ENCODE measurements at regions not wholly inside any gene's neighbourhood (a gene's known extent, or its start where the extent isn't known, plus 50 kb on each side); places are given as distances from the start of the nearest gene placed in this dataset.
A peak's percentile ranks its signal among the peaks of the same experiment; 100 is the strongest.

- Mint-ChIP-seq H3K27me3 (peaks cover 14% of the 10 kb centered on the region), H3K9me3 (peaks cover 14% of the 10 kb centered on the region), H3K27ac (ENCODE audit: low read depth) (no peak overlapping the region), H3K4me1 (no peaks in the 10 kb centered on the region), H3K36me3 (ENCODE audit: insufficient read depth) (peaks cover 2% of the 10 kb centered on the region), H3K4me3 (no peak overlapping the region)
- no peak for ATAC-seq (replicated peaks; ENCODE audit: extremely low read depth, poor library complexity, severe bottlenecking)
- no peak for DNase-seq (ENCODE audit: low spot score in 2 of 2)
These were observed 243.1 kb downstream of the CDH26 start for GRCh38 chr20:60201198-60201835.

GRCh38 chr20:60202046-60202445 is 243.8 kb downstream of the CDH26 start:
- no peak for DNase-seq (ENCODE audit: low spot score in 2 of 2)
- H3K9me3 Mint-ChIP-seq, result peaks cover 14% of the 10 kb centered on the region
- H3K27me3 Mint-ChIP-seq, result peaks cover 14% of the 10 kb centered on the region
- no peak overlapping the region for H3K4me3 Mint-ChIP-seq
- peaks cover 2% of the 10 kb centered on the region for H3K36me3 Mint-ChIP-seq (ENCODE audit: insufficient read depth)
- no peak for ATAC-seq (replicated peaks; ENCODE audit: extremely low read depth, poor library complexity, severe bottlenecking)
- no peaks in the 10 kb centered on the region for H3K4me1 Mint-ChIP-seq
- no peak overlapping the region for H3K27ac Mint-ChIP-seq (ENCODE audit: low read depth)

- Mint-ChIP-seq H3K36me3 (ENCODE audit: insufficient read depth) (peaks cover 2% of the 10 kb centered on the region), H3K27ac (ENCODE audit: low read depth) (no peak overlapping the region), H3K4me3 (no peak overlapping the region), H3K27me3 (peaks cover 7% of the 10 kb centered on the region), H3K9me3 (peaks cover 10% of the 10 kb centered on the region), H3K4me1 (no peaks in the 10 kb centered on the region)
- no peak for DNase-seq (ENCODE audit: low spot score in 2 of 2)
- ATAC-seq (replicated peaks; ENCODE audit: extremely low read depth, poor library complexity, severe bottlenecking), result no peak
These were observed 245.2 kb downstream of the CDH26 start for GRCh38 chr20:60203451-60203850.

GRCh38 chr20:60204601-60205000 is 246.4 kb downstream of the CDH26 start:
- Mint-ChIP-seq H3K27me3 (no peaks in the 10 kb centered on the region), H3K9me3 (no peaks in the 10 kb centered on the region), H3K4me3 (no peak overlapping the region), H3K27ac (ENCODE audit: low read depth) (no peak overlapping the region), H3K4me1 (no peaks in the 10 kb centered on the region), H3K36me3 (ENCODE audit: insufficient read depth) (no peaks in the 10 kb centered on the region)
- DNase-seq (ENCODE audit: low spot score in 2 of 2), result no peak
- ATAC-seq (replicated peaks; ENCODE audit: extremely low read depth, poor library complexity, severe bottlenecking), result no peak

- no peaks in the 10 kb centered on the region for H3K36me3 Mint-ChIP-seq (ENCODE audit: insufficient read depth)
- no peaks in the 10 kb centered on the region for H3K9me3 Mint-ChIP-seq
- ATAC-seq (replicated peaks; ENCODE audit: extremely low read depth, poor library complexity, severe bottlenecking), result no peak
- no peaks in the 10 kb centered on the region for H3K27me3 Mint-ChIP-seq
- DNase-seq (ENCODE audit: low spot score in 2 of 2), result no peak
- H3K27ac Mint-ChIP-seq (ENCODE audit: low read depth), result no peak overlapping the region
- H3K4me3 Mint-ChIP-seq, result no peak overlapping the region
- H3K4me1 Mint-ChIP-seq, result no peaks in the 10 kb centered on the region
These were observed 248.0 kb downstream of the CDH26 start for GRCh38 chr20:60206259-60206658.

- no peaks in the 10 kb centered on the region for H3K9me3 Mint-ChIP-seq
- no peaks in the 10 kb centered on the region for H3K27me3 Mint-ChIP-seq
- no peak overlapping the region for H3K4me3 Mint-ChIP-seq
- no peak overlapping the region for H3K27ac Mint-ChIP-seq (ENCODE audit: low read depth)
- ATAC-seq (replicated peaks; ENCODE audit: extremely low read depth, poor library complexity, severe bottlenecking) (no peak), DNase-seq (ENCODE audit: low spot score in 2 of 2) (no peak)
- no peaks in the 10 kb centered on the region for H3K4me1 Mint-ChIP-seq
- no peaks in the 10 kb centered on the region for H3K36me3 Mint-ChIP-seq (ENCODE audit: insufficient read depth)
These were observed 250.8 kb downstream of the CDH26 start for GRCh38 chr20:60209048-60209447.

- Mint-ChIP-seq H3K36me3 (ENCODE audit: insufficient read depth) (no peaks in the 10 kb centered on the region), H3K4me3 (no peak overlapping the region), H3K4me1 (no peaks in the 10 kb centered on the region), H3K9me3 (no peaks in the 10 kb centered on the region), H3K27ac (ENCODE audit: low read depth) (no peak overlapping the region), H3K27me3 (no peaks in the 10 kb centered on the region)
- peak; percentile 62 for ATAC-seq (replicated peaks; ENCODE audit: extremely low read depth, poor library complexity, severe bottlenecking)
- DNase-seq (ENCODE audit: low spot score in 2 of 2), result peak; percentile 10 to 41
These were observed 252.8 kb downstream of the CDH26 start for GRCh38 chr20:60210779-60211617.

GRCh38 chr20:60211618-60212463 is 253.6 kb downstream of the CDH26 start:
- no peak overlapping the region for H3K4me3 Mint-ChIP-seq
- no peaks in the 10 kb centered on the region for H3K36me3 Mint-ChIP-seq (ENCODE audit: insufficient read depth)
- ATAC-seq (replicated peaks; ENCODE audit: extremely low read depth, poor library complexity, severe bottlenecking) (no peak), DNase-seq (ENCODE audit: low spot score in 2 of 2) (no peak)
- H3K27me3 Mint-ChIP-seq, result no peaks in the 10 kb centered on the region
- H3K4me1 Mint-ChIP-seq, result no peaks in the 10 kb centered on the region
- no peak overlapping the region for H3K27ac Mint-ChIP-seq (ENCODE audit: low read depth)
- H3K9me3 Mint-ChIP-seq, result no peaks in the 10 kb centered on the region

- ATAC-seq (replicated peaks; ENCODE audit: extremely low read depth, poor library complexity, severe bottlenecking) (no peak), DNase-seq (ENCODE audit: low spot score in 2 of 2) (no peak)
- Mint-ChIP-seq H3K36me3 (ENCODE audit: insufficient read depth) (no peaks in the 10 kb centered on the region), H3K27me3 (no peaks in the 10 kb centered on the region), H3K27ac (ENCODE audit: low read depth) (no peak overlapping the region), H3K4me3 (no peak overlapping the region), H3K9me3 (no peaks in the 10 kb centered on the region), H3K4me1 (no peaks in the 10 kb centered on the region)
These were observed 254.5 kb downstream of the CDH26 start for GRCh38 chr20:60212695-60213094.

GRCh38 chr20:60213126-60213893 is 255.1 kb downstream of the CDH26 start:
- no peak overlapping the region for H3K27ac Mint-ChIP-seq (ENCODE audit: low read depth)
- no peak overlapping the region for H3K4me3 Mint-ChIP-seq
- DNase-seq (ENCODE audit: low spot score in 2 of 2), result no peak
- no peaks in the 10 kb centered on the region for H3K4me1 Mint-ChIP-seq
- H3K27me3 Mint-ChIP-seq, result no peaks in the 10 kb centered on the region
- no peak for ATAC-seq (replicated peaks; ENCODE audit: extremely low read depth, poor library complexity, severe bottlenecking)
- no peaks in the 10 kb centered on the region for H3K36me3 Mint-ChIP-seq (ENCODE audit: insufficient read depth)
- no peaks in the 10 kb centered on the region for H3K9me3 Mint-ChIP-seq

- Mint-ChIP-seq H3K36me3 (ENCODE audit: insufficient read depth) (no peaks in the 10 kb centered on the region), H3K27ac (ENCODE audit: low read depth) (no peak overlapping the region), H3K27me3 (no peaks in the 10 kb centered on the region), H3K4me3 (no peak overlapping the region), H3K9me3 (no peaks in the 10 kb centered on the region), H3K4me1 (no peaks in the 10 kb centered on the region)
- ATAC-seq (replicated peaks; ENCODE audit: extremely low read depth, poor library complexity, severe bottlenecking), result no peak
- DNase-seq (ENCODE audit: low spot score in 2 of 2), result no peak
These were observed 256.9 kb downstream of the CDH26 start for GRCh38 chr20:60214901-60215815.
